ENCODE measurements at regions not wholly inside any gene's neighbourhood (a gene's known extent, or its start where the extent isn't known, plus 50 kb on each side); places are given as distances from the start of the nearest gene placed in this dataset.
"Not testable (repeated sequence)": the region's sequence is repeated elsewhere in the genome, so short reads cannot be mapped to it uniquely, and the experiment has no call there.

DNA sequence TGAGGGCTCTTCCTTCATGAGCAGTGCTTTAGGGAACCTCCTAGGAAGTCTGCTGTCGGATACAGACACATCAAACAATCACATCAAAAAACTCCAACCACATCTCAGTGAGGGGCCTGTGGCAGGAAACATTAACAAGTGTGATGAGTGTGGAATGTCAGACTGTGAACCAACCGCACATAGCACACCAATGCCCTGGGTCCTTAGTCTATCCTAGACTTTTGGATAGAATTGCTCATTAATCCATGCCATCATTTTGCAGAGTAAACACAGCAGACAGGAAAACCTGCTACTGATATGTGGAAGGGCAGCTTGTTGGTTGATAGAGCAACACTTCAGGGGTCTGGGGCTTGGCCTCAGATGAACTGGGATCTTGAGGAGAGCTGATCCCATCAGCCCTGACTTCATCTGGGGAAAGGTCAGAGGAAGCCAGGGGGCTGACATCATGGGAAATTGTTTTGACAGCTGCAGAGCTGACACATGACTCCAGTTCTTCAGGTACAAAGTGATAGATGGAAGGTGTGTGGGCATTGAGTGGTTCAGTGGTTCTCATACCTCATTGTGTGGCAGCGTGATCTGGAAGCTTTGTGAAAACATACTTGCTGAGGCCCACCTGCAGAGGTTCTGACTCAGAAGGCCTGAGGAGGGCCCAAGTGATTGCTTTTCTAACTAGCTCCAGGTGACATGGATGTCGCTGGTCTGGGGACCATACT lies 193.3 kb downstream of the DIRAS2 start:
- no peak for DNase-seq (ENCODE audit: low read depth in 3 of 3)

GRCh38 chr9:90451804-90452203 lies 190.8 kb downstream of the DIRAS2 start:
- no peak for DNase-seq (ENCODE audit: low read depth in 3 of 3)

DNA sequence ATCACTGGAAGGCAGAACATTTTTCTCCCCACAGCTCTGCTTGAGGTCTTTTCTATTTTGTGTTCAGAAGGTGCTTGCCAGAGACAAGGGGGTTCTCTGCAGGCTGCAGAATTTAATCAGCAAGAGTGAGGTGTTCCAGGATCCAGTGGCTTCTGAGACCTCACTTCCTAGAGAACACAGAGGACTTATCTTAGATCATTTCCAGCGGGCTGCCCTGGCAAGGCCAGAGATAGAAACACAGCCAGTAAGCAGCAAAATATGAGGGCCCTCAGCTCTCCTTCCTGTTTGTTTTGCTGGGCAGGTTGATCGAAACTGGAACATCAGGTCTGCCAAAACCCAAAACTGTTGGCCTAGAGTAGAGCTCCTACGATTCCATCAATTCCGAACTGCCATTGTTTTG lies 187.3 kb downstream of the DIRAS2 start:
- no peak for DNase-seq (ENCODE audit: low read depth in 3 of 3)

GRCh38 chr9:90457386-90458190 lies 185.0 kb downstream of the DIRAS2 start:
- no peak for DNase-seq (ENCODE audit: low read depth in 3 of 3)

DNA sequence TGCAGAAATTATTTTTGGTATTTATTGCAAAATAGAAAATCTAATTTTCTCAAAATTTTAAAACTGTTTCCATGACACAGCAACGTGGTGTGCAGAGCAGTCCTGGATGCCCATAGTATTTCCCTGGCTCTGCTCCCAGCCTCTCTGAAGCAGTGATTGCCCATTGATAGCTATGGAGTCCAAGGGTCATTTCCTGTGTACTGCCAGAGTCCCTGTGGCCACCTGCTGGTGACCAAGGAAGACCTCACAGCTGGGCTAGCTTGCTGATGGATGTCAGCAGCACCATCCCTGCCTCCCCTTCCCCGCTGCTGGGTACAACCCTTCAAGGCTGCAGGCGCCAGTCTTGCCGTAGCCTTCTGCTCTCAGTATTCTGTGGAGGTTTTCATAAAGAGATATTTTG lies 184.1 kb downstream of the DIRAS2 start:
- DNase-seq (ENCODE audit: low read depth in 3 of 3) = no peak

- DNase-seq (ENCODE audit: low read depth in 3 of 3) = no peak
Observed at GRCh38 chr9:90459321-90459720, 183.3 kb downstream of the DIRAS2 start.

GRCh38 chr9:90460220-90460619 lies 182.4 kb downstream of the DIRAS2 start:
- DNase-seq (ENCODE audit: low read depth in 3 of 3) = no peak

- no peak for DNase-seq (ENCODE audit: low read depth in 3 of 3)
Observed at GRCh38 chr9:90464978-90465377, 177.6 kb downstream of the DIRAS2 start.

DNA sequence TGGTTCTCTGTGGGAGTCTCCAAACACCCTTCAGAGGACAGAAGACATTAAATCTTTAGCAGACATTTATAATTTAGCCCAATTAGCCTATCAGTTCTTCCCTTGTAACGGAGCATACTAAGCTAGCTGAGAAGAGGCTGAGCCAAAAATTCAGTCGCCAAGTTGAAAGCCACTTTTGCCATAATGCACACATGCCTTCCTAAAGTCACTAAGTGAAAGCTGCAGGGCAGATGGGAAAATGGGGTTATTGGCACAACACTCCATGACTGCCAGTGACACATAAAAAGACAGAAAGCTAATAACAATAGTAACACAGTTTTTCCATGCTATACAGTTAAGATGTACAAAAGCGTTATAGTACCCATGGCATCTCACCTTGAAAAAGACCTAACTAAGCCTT lies 176.2 kb downstream of the DIRAS2 start:
- DNase-seq (ENCODE audit: low read depth in 3 of 3) = no peak

DNA sequence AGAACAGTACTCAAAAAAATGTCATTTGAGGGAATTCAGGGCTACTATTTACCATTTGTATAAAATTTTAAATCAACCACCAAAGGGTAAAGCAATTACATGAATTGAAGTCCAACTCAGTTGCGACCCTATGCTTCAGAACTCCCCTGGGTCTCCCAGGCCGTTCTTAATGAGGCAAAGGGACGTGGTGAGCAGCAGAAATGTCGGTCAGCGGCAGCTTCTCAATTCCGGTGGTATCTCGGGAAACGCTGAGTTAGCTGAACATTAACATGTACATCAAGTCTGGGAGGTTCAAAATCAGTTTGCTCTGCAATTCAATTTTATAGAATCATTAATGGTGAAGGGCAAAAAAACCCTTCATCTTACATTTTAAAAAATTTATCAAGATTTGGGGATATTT lies 173.2 kb downstream of the DIRAS2 start:
- DNase-seq (ENCODE audit: low read depth in 3 of 3) = no peak

GRCh38 chr9:90469865-90470387 lies 172.7 kb downstream of the DIRAS2 start:
- no peak for DNase-seq (ENCODE audit: low read depth in 3 of 3)

- DNase-seq (ENCODE audit: low read depth in 3 of 3) = no peak
Observed at GRCh38 chr9:90476058-90476457, 166.6 kb downstream of the DIRAS2 start.

DNA sequence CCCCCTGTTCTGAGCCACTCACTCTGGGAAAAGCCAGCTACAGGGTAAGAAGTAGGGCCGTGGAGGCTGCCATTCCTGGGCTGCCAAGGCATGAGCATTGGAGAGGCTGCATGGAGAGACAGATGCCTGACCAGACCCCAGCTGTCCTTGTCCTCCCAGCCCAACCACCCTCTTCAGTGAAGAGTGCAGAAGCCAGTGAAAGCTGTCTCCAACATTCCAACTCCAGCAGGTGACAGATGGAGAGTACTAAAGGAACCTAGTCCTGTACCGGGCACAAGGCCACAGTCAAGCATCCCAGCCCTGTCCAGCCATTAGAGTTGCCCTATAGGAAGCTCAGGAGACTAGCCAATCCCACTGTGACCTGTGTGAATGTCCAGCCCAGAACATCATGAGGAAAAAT lies 165.1 kb downstream of the DIRAS2 start:
- DNase-seq (ENCODE audit: low read depth in 3 of 3) = no peak

- DNase-seq (ENCODE audit: low read depth in 3 of 3) = no peak
Observed at GRCh38 chr9:90478821-90479220, 163.8 kb downstream of the DIRAS2 start.

- no peak for DNase-seq (ENCODE audit: low read depth in 3 of 3)
Observed at GRCh38 chr9:90485028-90485427, 157.6 kb downstream of the DIRAS2 start.

DNA sequence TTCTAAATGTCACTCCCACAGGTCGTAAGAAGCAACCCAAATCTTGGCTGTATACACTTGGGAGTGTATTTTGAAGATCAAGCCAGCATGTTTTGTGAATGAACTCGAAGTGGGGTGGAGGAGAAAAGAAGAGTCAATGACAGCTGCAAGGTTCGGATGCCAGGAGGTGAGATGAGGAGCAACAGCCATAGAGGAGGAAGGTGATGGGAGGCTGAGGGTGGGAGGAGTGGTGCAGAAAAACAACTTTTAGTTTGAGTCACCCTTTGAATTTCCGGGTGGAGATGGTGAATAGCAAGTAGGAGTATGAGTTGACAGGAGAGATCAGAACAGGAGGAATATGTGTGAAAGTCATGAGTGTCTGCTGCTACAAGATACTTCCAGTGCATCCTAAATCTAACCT lies 153.6 kb downstream of the DIRAS2 start:
- DNase-seq (ENCODE audit: low read depth in 3 of 3) = no peak

- DNase-seq (ENCODE audit: low read depth in 3 of 3) = no peak
Observed at GRCh38 chr9:90499761-90500160, 142.9 kb downstream of the DIRAS2 start.

DNA sequence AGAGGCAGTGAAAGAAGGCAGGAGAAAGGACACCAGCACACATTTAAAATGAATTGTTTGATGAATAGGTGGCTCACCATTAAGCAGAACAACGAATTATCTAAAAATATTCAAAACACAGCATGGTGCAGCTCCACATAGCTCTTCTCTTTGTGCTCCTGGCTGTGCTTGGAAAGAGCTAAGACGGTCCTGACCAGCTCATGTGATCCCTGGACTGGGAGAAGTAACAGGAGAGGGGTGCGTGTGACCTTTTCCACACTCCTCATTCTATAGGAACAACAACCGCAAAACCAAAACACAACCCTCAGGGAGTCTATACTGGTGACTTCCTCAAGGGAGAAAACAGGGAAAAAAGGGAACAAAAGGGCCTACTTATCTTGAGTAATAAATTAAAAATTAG lies 140.5 kb downstream of the DIRAS2 start:
- DNase-seq (ENCODE audit: low read depth in 3 of 3) = no peak

- DNase-seq (ENCODE audit: low read depth in 3 of 3) = no peak
Observed at GRCh38 chr9:90504486-90504885, 138.1 kb downstream of the DIRAS2 start.

DNA sequence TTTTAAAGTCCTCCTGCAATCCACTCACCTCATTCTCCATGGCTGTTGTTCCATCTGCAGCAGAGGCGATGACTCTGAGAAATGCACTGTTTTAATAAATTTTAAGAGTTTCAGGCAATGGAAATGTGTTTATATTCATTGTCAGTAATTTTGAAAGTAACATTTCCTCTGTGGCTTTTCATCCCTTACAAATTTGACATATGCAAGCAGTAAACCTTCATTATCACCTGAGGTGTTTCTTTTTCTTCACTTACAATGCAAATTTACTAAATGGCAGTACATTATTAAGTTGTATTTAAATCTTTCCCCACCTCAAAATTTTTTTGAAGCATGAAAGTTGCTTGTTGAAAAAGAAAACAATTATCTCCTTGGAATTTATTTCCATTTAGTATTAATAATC lies 136.9 kb downstream of the DIRAS2 start:
- no peak for DNase-seq (ENCODE audit: low read depth in 3 of 3)

DNA sequence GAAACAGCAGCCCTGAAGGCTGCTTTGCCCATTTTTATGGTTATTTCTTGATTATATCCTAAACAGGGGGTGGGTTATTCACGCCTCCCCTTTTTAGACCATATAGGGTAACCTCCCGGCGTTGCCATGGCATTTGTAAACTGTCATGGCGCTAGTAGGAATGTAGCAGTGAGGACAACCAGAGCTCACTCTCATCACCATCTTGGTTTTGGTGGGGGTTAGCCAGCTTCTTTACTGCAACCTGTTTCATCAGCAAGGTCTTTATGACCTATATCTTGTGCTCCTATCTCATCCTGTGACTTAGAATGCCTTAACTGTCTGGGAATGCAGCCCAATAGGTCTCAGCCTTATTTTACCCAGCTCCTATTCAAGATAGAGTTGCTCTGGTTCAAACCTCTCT lies 136.2 kb downstream of the DIRAS2 start:
- DNase-seq (ENCODE audit: low read depth in 3 of 3) = not testable (repeated sequence)

GRCh38 chr9:90507621-90508020 lies 135.0 kb downstream of the DIRAS2 start:
- no peak for DNase-seq (ENCODE audit: low read depth in 3 of 3)

- no peak for DNase-seq (ENCODE audit: low read depth in 3 of 3)
Observed at GRCh38 chr9:90508940-90509339, 133.7 kb downstream of the DIRAS2 start.

Data from stimulated activated CD4-positive, alpha-beta T cell treated with anti-CD3 and anti-CD28 coated beads, TNF-alpha, amount 100 ng/mL, for 4 hours (primary cell).